ENCODE measurements at regions not wholly inside any gene's neighbourhood (a gene's known extent, or its start where the extent isn't known, plus 50 kb on each side); places are given as distances from the start of the nearest gene placed in this dataset.

DNA sequence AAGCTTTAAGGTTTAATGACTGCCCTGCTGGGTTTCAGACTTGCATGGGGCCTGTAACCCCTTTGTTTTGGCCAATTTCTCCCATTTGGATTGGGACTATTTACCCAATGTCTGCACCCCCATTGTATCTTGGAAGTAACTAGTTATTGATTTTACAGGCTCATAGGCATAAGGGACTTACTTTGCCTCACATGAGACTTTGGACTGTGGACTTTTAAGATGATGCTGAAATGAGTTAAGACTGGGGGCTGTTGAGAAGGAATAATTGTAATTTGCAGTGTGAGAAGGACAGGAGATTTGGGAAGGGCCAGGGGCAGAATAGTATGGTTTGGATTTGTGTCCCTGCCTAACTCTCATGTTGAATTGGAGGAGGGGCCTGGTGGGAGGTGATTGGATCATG is 260.7 kb downstream of the SNCA start:
- no peak overlapping the region for H3K27ac Mint-ChIP-seq
- H2AFZ ChIP-seq (replicated peaks) = no peak overlapping the region
- H4K20me1 ChIP-seq (ENCODE audit: low read depth) = no peaks in the 10 kb centered on the region
- H3K4me2 ChIP-seq = no peak overlapping the region
- H3K27me3 Mint-ChIP-seq (ENCODE audit: insufficient read depth, low read depth) = peaks cover 2% of the 10 kb centered on the region
- H3K27me3 ChIP-seq = no peaks in the 10 kb centered on the region
- TF ChIP-seq EZH2phosphoT487 (IDR thresholded peaks at IDR 0.05) (no peak), EZH2 (IDR thresholded peaks at IDR 0.05) (no peak)
- TF ChIP-seq, protein P1, sequence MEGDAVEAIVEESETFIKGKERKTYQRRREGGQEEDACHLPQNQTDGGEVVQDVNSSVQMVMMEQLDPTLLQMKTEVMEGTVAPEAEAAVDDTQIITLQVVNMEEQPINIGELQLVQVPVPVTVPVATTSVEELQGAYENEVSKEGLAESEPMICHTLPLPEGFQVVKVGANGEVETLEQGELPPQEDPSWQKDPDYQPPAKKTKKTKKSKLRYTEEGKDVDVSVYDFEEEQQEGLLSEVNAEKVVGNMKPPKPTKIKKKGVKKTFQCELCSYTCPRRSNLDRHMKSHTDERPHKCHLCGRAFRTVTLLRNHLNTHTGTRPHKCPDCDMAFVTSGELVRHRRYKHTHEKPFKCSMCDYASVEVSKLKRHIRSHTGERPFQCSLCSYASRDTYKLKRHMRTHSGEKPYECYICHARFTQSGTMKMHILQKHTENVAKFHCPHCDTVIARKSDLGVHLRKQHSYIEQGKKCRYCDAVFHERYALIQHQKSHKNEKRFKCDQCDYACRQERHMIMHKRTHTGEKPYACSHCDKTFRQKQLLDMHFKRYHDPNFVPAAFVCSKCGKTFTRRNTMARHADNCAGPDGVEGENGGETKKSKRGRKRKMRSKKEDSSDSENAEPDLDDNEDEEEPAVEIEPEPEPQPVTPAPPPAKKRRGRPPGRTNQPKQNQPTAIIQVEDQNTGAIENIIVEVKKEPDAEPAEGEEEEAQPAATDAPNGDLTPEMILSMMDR (IDR thresholded peaks at IDR 0.05) = no peak
- H3K4me1 ChIP-seq = peaks cover 15% of the 10 kb centered on the region
- H3K4me3 ChIP-seq = no peak overlapping the region
- no peaks in the 10 kb centered on the region for H3K36me3 ChIP-seq
- H3K79me2 ChIP-seq (ENCODE audit: low read depth) = no peaks in the 10 kb centered on the region
- peaks cover 6% of the 10 kb centered on the region for H3K9me3 Mint-ChIP-seq
- peaks cover 3% of the 10 kb centered on the region for H3F3A ChIP-seq (ENCODE audit: low read depth)
- no peaks in the 10 kb centered on the region for H3K9me3 ChIP-seq (ENCODE audit: low read depth)
- no peaks in the 10 kb centered on the region for H3K36me3 Mint-ChIP-seq
- peaks cover 12% of the 10 kb centered on the region for H3K4me1 Mint-ChIP-seq
- H3K27ac ChIP-seq = no peak overlapping the region
- H3K4me3 Mint-ChIP-seq = no peak overlapping the region
- no peak for DNase-seq (ENCODE audit: low spot score)
- no peak overlapping the region for H3K9ac ChIP-seq

DNA sequence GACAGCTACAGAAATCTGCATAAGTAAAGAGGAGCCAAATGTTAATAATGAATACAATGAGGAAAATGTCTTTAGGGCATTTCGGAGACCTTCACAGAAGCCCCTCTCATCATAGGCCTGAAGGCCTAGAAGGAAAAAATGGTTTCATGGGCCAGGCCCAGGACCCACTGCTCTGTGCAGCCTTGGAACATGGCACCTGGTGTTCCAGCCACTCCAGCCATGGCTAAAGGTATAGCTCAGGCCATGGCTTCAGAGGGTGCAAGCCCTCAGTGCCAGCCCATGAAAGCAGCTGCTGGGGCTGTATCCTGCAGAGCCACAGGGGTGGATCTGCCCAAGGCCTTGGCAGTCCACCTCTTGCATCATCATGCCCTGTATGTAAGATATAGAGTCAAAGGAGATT is 261.1 kb downstream of the SNCA start:
- Histone ChIP-seq H2AFZ (replicated peaks) (no peak overlapping the region), H3K36me3 (no peaks in the 10 kb centered on the region), H3K9ac (no peak overlapping the region), H3K4me1 (peaks cover 15% of the 10 kb centered on the region), H3K9me3 (ENCODE audit: low read depth) (no peaks in the 10 kb centered on the region), H3K27ac (no peak overlapping the region), H3K27me3 (no peaks in the 10 kb centered on the region), H3K4me2 (no peak overlapping the region), H4K20me1 (ENCODE audit: low read depth) (no peaks in the 10 kb centered on the region), H3F3A (ENCODE audit: low read depth) (peaks cover 3% of the 10 kb centered on the region), H3K4me3 (no peak overlapping the region), H3K79me2 (ENCODE audit: low read depth) (no peaks in the 10 kb centered on the region)
- no peaks in the 10 kb centered on the region for H3K36me3 Mint-ChIP-seq
- TF ChIP-seq, protein P1 (IDR thresholded peaks at IDR 0.05) = no peak
- no peak for TF ChIP-seq EZH2 (IDR thresholded peaks at IDR 0.05)
- TF ChIP-seq EZH2phosphoT487 (IDR thresholded peaks at IDR 0.05) = no peak
- no peak overlapping the region for H3K4me3 Mint-ChIP-seq
- peaks cover 6% of the 10 kb centered on the region for H3K9me3 Mint-ChIP-seq
- peaks cover 12% of the 10 kb centered on the region for H3K4me1 Mint-ChIP-seq
- peaks cover 2% of the 10 kb centered on the region for H3K27me3 Mint-ChIP-seq (ENCODE audit: insufficient read depth, low read depth)
- DNase-seq (ENCODE audit: low spot score) = no peak
- H3K27ac Mint-ChIP-seq = no peak overlapping the region

DNA sequence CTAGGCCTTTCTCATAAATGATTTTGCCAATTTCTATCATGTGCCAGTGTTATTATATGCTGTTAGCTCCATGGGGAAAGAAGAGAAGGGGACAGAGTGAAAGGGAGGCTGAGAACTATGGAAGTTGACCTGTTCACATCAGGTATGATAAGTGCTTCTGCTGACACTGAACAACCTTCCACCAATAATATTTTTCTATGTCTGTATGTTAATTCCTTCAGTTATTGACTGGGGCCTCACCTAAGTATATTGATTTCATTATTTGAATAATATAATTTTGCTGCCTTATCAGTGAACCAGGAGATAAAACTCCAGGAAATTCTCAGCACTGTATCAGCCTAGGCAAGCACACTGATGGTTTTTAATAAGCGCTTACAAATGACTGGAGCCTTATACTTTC is 262.8 kb downstream of the SNCA start:
- H3K4me2 ChIP-seq = no peak overlapping the region
- Mint-ChIP-seq H3K27me3 (ENCODE audit: insufficient read depth, low read depth) (peaks cover 2% of the 10 kb centered on the region), H3K9me3 (peaks cover 6% of the 10 kb centered on the region), H3K4me1 (peaks cover 12% of the 10 kb centered on the region), H3K36me3 (no peaks in the 10 kb centered on the region), H3K4me3 (no peak overlapping the region), H3K27ac (no peak overlapping the region)
- H3K4me1 ChIP-seq = peaks cover 15% of the 10 kb centered on the region
- no peak for DNase-seq (ENCODE audit: low spot score)
- H3K79me2 ChIP-seq (ENCODE audit: low read depth) = no peaks in the 10 kb centered on the region
- H3K9ac ChIP-seq = no peak overlapping the region
- peaks cover 3% of the 10 kb centered on the region for H3F3A ChIP-seq (ENCODE audit: low read depth)
- H3K36me3 ChIP-seq = no peaks in the 10 kb centered on the region
- no peak overlapping the region for H2AFZ ChIP-seq (replicated peaks)
- no peak overlapping the region for H3K4me3 ChIP-seq
- no peaks in the 10 kb centered on the region for H3K9me3 ChIP-seq (ENCODE audit: low read depth)
- H4K20me1 ChIP-seq (ENCODE audit: low read depth) = no peaks in the 10 kb centered on the region
- no peak overlapping the region for H3K27ac ChIP-seq
- TF ChIP-seq, protein P1 (IDR thresholded peaks at IDR 0.05) = no peak
- no peaks in the 10 kb centered on the region for H3K27me3 ChIP-seq

DNA sequence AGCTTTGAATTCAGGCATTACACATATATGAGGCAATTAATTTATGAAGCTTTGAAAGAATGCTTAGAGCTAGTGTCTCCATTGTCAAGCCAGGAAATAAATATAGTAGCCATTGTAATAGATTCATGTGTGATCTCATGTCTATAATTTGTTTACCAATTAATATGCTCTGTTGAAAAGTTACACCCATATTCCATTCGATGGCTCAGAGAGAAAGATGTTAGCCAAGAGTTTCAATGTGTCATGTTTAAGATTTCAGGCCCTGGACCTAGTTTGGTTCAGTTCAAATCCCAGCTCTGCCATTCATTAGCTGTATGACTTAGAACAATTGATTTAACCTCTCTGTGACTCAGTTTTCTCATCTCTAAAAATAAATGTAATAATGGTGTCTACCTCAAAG is 263.3 kb downstream of the SNCA start:
- H3K27me3 Mint-ChIP-seq (ENCODE audit: insufficient read depth, low read depth) = peaks cover 2% of the 10 kb centered on the region
- Histone ChIP-seq H3K9ac (no peak overlapping the region), H3K4me2 (no peak overlapping the region), H3K4me1 (peaks cover 15% of the 10 kb centered on the region), H3K9me3 (ENCODE audit: low read depth) (no peaks in the 10 kb centered on the region), H3K79me2 (ENCODE audit: low read depth) (no peaks in the 10 kb centered on the region), H4K20me1 (ENCODE audit: low read depth) (no peaks in the 10 kb centered on the region), H3K27ac (no peak overlapping the region), H3K4me3 (no peak overlapping the region), H3F3A (ENCODE audit: low read depth) (peaks cover 3% of the 10 kb centered on the region), H3K27me3 (no peaks in the 10 kb centered on the region), H2AFZ (replicated peaks) (no peak overlapping the region), H3K36me3 (no peaks in the 10 kb centered on the region)
- H3K4me3 Mint-ChIP-seq = no peak overlapping the region
- peaks cover 12% of the 10 kb centered on the region for H3K4me1 Mint-ChIP-seq
- H3K9me3 Mint-ChIP-seq = peaks cover 6% of the 10 kb centered on the region
- no peak for DNase-seq (ENCODE audit: low spot score)
- TF ChIP-seq EZH2 (IDR thresholded peaks at IDR 0.05) = no peak
- TF ChIP-seq, protein P1 (IDR thresholded peaks at IDR 0.05) = no peak
- no peak for TF ChIP-seq EZH2phosphoT487 (IDR thresholded peaks at IDR 0.05)
- no peaks in the 10 kb centered on the region for H3K36me3 Mint-ChIP-seq
- no peak overlapping the region for H3K27ac Mint-ChIP-seq

All from neural progenitor cell (in vitro differentiated cells).